ENCODE measurements at regions not wholly inside any gene's neighbourhood (a gene's known extent, or its start where the extent isn't known, plus 50 kb on each side); places are given as distances from the start of the nearest gene placed in this dataset.

DNA sequence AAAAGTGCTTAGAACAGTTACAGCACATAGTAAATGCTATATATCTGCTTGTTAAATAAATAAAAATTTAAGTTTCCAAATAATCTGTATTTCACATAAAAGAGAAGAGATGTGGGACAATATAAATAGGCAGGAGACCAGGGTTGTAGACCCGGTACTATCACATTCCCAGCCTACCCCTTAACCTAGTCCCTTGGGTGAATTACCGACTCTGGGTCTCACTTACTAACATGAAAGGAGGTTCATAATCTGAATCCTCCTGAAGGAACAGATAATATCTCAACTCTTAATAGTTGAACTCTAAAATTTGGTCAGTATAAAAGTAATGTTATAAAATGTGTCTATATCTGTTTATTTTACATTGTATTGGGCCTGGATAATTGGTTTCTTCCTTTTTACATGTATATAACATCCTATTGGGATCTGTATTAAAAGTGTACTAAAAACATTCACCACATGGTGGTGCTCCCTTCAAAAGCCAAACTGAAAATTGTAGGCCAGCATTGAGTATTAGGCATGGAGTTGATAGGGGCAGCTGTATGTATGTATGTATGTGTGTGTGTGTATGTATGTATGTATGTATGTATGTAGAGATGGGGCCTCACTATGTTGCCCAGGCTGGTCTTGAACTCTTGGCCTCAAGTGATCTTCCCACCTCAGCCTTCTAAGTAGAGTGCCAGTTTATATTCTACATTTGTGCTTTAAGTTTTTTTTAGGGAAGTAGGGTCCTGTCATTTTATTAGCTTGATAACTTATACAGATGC lies 64.2 kb upstream of the ABL1 start:
- Histone ChIP-seq H2AFZ (ENCODE audit: low read length) (no peak overlapping the region), H3K4me1 (ENCODE audit: insufficient read depth, low read length) (peaks cover 24% of the 10 kb centered on the region), H3K79me2 (ENCODE audit: insufficient read depth, low read length) (peaks cover 87% of the 10 kb centered on the region)

GRCh38 chr9:130772185-130772584 lies 62.9 kb upstream of the ABL1 start:
- no peak overlapping the region for H3K4me2 ChIP-seq (ENCODE audit: insufficient read depth, low read length)
- no peak overlapping the region for H3K4me3 ChIP-seq (ENCODE audit: insufficient read depth, low read length)
- no peaks in the 10 kb centered on the region for H3K9me3 ChIP-seq (ENCODE audit: low read depth, low read length)
- no peaks in the 10 kb centered on the region for H4K20me1 ChIP-seq (ENCODE audit: insufficient read depth, low read length)
- peaks cover 82% of the 10 kb centered on the region for H3K79me2 ChIP-seq (ENCODE audit: insufficient read depth, low read length)
- no peaks in the 10 kb centered on the region for H3K36me3 ChIP-seq (ENCODE audit: insufficient read depth, low read length)
- peak overlapping the region; percentile 42 for H3K27ac ChIP-seq (ENCODE audit: low read depth, low read length)
- H3K27me3 ChIP-seq (ENCODE audit: insufficient read depth, low read length): no peaks in the 10 kb centered on the region
- no peak for DNase-seq (ENCODE audit: insufficient read length, low spot score, missing footprints)
- no peak overlapping the region for H2AFZ ChIP-seq (ENCODE audit: low read length)
- no peak for TF ChIP-seq CTCF (IDR thresholded peaks at IDR 0.05; ENCODE audit: extremely low read depth, low read depth, low read length)
- peaks cover 21% of the 10 kb centered on the region for H3K4me1 ChIP-seq (ENCODE audit: insufficient read depth, low read length)

More for the DNA sequence above, 64.2 kb upstream of the ABL1 start:
- Histone ChIP-seq H4K20me1 (ENCODE audit: insufficient read depth, low read length) (no peaks in the 10 kb centered on the region), H3K36me3 (ENCODE audit: insufficient read depth, low read length) (no peaks in the 10 kb centered on the region), H3K27ac (ENCODE audit: low read depth, low read length) (peak overlapping the region; percentile 62), H3K4me2 (ENCODE audit: insufficient read depth, low read length) (no peak overlapping the region), H3K4me3 (ENCODE audit: insufficient read depth, low read length) (no peak overlapping the region), H3K9me3 (ENCODE audit: low read depth, low read length) (no peaks in the 10 kb centered on the region), H3K27me3 (ENCODE audit: insufficient read depth, low read length) (no peaks in the 10 kb centered on the region)
- peak; percentile 70 for TF ChIP-seq CTCF (IDR thresholded peaks at IDR 0.05; ENCODE audit: extremely low read depth, low read depth, low read length)
- no peak for DNase-seq (ENCODE audit: insufficient read length, low spot score, missing footprints)

GRCh38 chr9:130774183-130774582 lies 60.9 kb upstream of the ABL1 start:
- H2AFZ ChIP-seq (ENCODE audit: low read length): no peak overlapping the region
- H3K79me2 ChIP-seq (ENCODE audit: insufficient read depth, low read length): peaks cover 74% of the 10 kb centered on the region
- H3K27ac ChIP-seq (ENCODE audit: low read depth, low read length): peak overlapping the region; percentile 6

More at GRCh38 chr9:130774183-130774582, 60.9 kb upstream of the ABL1 start:
- Histone ChIP-seq H3K4me2 (ENCODE audit: insufficient read depth, low read length) (no peak overlapping the region), H3K4me3 (ENCODE audit: insufficient read depth, low read length) (no peak overlapping the region), H3K27me3 (ENCODE audit: insufficient read depth, low read length) (no peaks in the 10 kb centered on the region), H3K9me3 (ENCODE audit: low read depth, low read length) (no peaks in the 10 kb centered on the region), H3K36me3 (ENCODE audit: insufficient read depth, low read length) (no peaks in the 10 kb centered on the region), H4K20me1 (ENCODE audit: insufficient read depth, low read length) (no peaks in the 10 kb centered on the region), H3K4me1 (ENCODE audit: insufficient read depth, low read length) (peaks cover 21% of the 10 kb centered on the region)
- no peak for TF ChIP-seq CTCF (IDR thresholded peaks at IDR 0.05; ENCODE audit: extremely low read depth, low read depth, low read length)
- no peak for DNase-seq (ENCODE audit: insufficient read length, low spot score, missing footprints)
